ENCODE measurements at regions not wholly inside any gene's neighbourhood (a gene's known extent, or its start where the extent isn't known, plus 50 kb on each side); places are given as distances from the start of the nearest gene placed in this dataset.
A peak's percentile ranks its signal among the peaks of the same experiment; 100 is the strongest.

DNA sequence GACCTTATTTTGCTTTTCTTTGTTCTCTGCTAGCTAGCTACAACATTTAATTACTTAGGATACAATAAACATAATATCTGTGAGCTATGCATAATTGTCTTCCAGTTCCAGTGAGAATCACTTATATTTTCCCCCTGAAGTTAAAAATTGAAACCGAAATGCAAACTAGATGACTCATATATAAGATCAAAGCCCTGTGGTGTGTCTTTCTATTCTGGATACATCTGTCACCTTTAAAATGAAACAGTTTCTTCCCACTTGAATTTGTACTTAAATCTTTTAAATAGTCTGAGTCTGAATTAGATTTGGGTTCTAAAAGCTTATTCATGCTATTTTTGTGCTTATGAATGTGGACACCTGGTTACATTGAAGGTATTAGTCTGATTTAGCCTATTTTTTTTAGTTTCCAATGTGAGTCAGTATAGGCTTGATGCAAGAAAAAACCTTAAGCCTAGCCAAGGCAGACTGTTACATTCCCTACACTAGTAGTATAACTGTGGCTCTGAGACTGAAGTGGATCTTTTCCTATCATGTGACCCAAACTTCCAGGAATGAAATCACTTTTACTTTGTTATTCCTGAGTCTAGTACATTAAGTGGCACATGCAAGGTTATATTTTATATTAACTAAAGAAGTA, 703.5 kb upstream of the RGMB start:
- in situ Hi-C loops (cut with MboI; ENCODE audit: low pct_unique_long_range_greater_than_20kb, low sequenced_read_pairs, unreplicated experiment), result no loop called here
- TF ChIP-seq CTCF (IDR thresholded peaks at IDR 0.05; ENCODE audit: extremely low read depth, insufficient read depth, missing control alignments), result no peak
- peak; percentile 24 for DNase-seq (ENCODE audit: low spot score)

- TF ChIP-seq CTCF (IDR thresholded peaks at IDR 0.05; ENCODE audit: extremely low read depth, insufficient read depth, missing control alignments), result no peak
- in situ Hi-C loops (cut with MboI; ENCODE audit: low pct_unique_long_range_greater_than_20kb, low sequenced_read_pairs, unreplicated experiment), result no loop called here
- no peak for DNase-seq (ENCODE audit: low spot score)
Observed at GRCh38 chr5:98072921-98073320, 700.5 kb upstream of the RGMB start.

DNA sequence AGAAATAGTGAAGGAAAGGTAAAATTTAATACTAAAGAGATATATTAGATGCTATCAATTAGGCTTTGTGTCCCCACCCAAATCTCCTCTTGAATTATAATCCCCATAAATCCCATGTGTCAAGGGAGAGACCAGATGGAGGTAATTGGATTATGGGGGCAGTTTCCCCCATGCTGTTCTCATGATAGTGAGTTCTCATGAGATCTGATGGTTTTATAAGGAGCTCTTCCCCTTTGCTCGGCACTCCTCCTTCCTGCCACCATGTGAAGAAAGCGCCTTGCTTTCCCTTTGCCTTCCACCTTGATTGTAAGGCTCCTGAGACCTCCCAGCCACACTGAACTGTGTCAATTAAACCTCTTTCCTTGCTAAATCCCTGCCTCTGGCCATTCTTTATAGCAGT, 697.0 kb upstream of the RGMB start:
- no peak for TF ChIP-seq CTCF (IDR thresholded peaks at IDR 0.05; ENCODE audit: extremely low read depth, insufficient read depth, missing control alignments)
- in situ Hi-C loops (cut with MboI; ENCODE audit: low pct_unique_long_range_greater_than_20kb, low sequenced_read_pairs, unreplicated experiment), result no loop called here
- no peak for DNase-seq (ENCODE audit: low spot score)

GRCh38 chr5:98085593-98085992, 687.9 kb upstream of the RGMB start:
- no peak for TF ChIP-seq CTCF (IDR thresholded peaks at IDR 0.05; ENCODE audit: extremely low read depth, insufficient read depth, missing control alignments)
- DNase-seq (ENCODE audit: low spot score), result no peak
- in situ Hi-C loops (cut with MboI; ENCODE audit: low pct_unique_long_range_greater_than_20kb, low sequenced_read_pairs, unreplicated experiment), result no loop called here

DNA sequence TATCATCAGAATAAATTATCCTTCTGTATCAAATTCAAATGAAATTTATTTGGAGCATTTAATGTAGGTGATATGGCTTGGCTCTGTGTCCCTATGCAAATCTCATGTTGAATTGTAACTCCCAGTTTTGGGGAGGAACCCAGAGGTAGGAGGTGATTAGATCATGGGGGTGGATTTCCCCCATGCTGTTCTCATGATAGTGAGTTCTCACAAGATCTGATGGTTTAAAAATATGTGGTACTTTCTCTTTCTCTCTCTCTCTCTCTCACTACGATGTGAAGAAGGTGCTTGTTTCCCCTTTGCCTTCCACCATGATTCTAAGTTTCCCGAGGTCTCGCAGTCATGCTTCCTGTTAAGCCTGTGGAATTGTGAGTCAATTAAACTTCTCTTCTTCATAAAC, 678.4 kb upstream of the RGMB start:
- in situ Hi-C loops (cut with MboI; ENCODE audit: low pct_unique_long_range_greater_than_20kb, low sequenced_read_pairs, unreplicated experiment), result no loop called here
- TF ChIP-seq CTCF (IDR thresholded peaks at IDR 0.05; ENCODE audit: extremely low read depth, insufficient read depth, missing control alignments), result no peak
- DNase-seq (ENCODE audit: low spot score), result no peak

DNA sequence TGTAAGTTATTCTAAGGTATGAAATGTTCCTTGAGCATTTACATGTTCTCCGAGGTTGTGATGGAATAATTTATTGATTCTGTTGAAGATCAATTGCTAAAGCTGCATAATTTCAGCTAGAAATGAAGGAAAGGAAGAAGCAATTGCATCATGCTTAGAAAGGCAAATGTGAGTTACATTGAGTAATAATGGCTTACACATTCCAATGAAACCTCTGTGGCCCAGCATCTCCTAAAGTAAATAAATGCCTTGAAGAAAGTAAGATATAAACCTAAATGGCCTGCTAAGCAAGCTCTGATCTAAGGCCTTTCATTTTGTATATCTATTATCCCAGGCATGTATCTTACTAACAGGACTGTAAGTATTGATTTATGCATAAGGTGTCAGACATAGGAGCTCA, 677.3 kb upstream of the RGMB start:
- TF ChIP-seq CTCF (IDR thresholded peaks at IDR 0.05; ENCODE audit: extremely low read depth, insufficient read depth, missing control alignments), result no peak
- DNase-seq (ENCODE audit: low spot score), result no peak
- in situ Hi-C loops (cut with MboI; ENCODE audit: low pct_unique_long_range_greater_than_20kb, low sequenced_read_pairs, unreplicated experiment), result no loop called here

All from GM13977 (cell line).